HG02642 (cell line): ENCODE measurements at regions not wholly inside any gene's neighbourhood (a gene's known extent, or its start where the extent isn't known, plus 50 kb on each side); places are given as distances from the start of the nearest gene placed in this dataset.

Experiments
- ATAC-seq: cut with Tn5 transposase; IDR thresholded peaks from one replicate; pipeline ENCODE4 v1.9.1; 2021; ENCODE audit warnings: mild to moderate bottlenecking; ENCODE audit not compliant: unreplicated experiment, poor library complexity

DNA sequence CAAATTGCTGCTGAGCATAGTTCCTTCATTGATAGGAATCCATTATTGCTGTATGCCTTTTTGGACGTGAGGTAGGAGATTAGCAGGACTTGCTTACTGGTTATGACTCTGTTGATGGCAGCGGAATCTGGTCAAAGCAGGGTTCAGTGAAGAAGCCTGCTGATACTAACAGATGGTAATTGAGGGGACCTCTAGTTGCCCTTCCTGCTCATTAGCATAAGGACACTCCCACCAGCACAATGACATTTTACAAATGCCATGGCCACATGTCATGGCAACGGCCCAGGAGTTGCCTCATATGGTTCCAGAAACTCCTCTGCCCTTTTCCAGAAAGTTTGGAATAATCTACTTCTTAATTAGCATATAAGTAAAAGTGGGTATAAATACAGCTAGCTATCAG, 417.5 kb downstream of the CDC14C start:
- ATAC-seq, result no peak

DNA sequence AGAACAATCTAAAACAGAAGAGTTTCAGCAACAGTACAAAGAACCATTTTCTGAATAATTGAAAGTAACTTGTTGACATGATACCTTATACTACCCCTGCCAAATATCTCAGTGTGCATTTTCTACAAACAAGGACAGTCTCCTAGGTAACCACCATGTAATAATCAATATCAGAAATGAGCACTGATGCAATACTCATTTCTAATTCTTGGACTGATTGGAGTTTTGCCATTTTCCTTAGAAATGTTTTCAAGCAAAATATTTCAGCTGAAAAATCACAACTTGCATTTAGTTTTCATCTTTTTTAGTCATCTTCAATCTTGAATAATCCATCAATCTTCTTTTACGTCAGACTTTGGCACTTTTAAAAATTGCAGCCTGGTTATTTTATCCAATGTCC, 420.2 kb downstream of the CDC14C start:
- ATAC-seq, result no peak

DNA sequence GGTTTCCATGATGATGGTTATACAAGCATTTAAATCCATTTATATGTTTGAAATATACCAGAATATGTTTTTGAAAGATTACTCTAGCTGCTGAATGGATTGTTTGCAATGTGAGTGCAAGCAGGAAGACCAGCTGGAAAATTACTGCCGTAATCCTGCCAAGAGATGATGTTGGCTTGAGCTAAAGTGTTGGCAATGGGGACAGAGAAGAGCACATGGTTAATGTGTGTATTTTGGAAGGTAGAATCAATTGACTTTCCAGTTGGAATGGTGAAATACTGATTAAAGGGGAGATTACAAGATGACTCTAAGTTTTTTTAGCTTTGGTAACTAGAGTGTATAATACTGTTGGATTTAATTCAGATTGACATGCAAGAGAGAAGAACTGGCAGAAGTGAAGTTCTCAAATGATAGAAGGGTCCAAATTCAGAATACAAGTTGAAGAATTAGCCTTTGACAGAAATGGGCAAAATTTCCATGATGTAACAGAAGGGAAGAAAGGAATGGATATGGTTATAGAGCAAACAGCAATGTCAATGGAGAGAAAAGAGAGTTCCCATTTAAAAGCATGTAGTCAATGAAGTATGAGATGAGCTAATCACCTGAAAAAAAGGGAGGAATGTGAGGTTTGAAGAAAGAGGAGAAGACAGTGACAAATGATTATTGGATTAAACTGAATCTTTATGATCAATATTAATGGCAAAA, 422.0 kb downstream of the CDC14C start:
- ATAC-seq, result no peak

GRCh38 chr7:49367072-49367471, 406.4 kb upstream of the VWC2 start:
- ATAC-seq, result no peak

- no peak for ATAC-seq
Measured at GRCh38 chr7:49371771-49372170, 401.7 kb upstream of the VWC2 start.

GRCh38 chr7:49376817-49377375, 396.5 kb upstream of the VWC2 start:
- ATAC-seq, result no peak

- ATAC-seq, result no peak
Measured at GRCh38 chr7:49386792-49387191, 386.6 kb upstream of the VWC2 start.

DNA sequence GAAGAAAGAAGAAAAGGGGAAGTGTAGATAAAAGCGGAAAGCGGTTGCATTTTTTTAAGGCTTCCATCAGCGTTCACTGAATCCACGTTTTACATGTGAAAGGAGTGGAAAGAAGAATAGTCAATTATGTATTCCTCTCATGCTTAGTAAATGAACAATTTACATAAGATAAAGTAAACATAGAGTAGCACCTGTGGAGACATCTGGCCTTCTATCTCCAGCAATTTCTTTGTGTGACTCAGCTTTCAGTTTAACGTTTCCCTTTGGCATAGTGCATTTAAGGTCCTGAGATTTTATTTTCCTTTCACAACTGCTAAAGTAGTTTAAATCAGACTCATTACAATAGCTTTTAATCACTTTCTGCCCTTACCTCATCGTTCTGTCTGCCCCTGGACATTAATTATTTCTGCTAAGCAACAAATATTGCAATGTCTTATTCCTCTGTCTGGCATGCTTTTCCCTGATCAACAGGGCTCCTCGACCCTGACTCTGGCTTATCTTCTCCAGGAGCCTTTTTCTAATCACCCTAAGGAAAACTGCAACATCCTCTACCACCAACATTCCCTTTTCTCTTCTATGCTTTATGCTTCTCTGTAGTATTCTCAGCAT, 383.5 kb upstream of the VWC2 start:
- ATAC-seq, result no peak

- ATAC-seq, result no peak
Measured at GRCh38 chr7:49396229-49396628, 377.2 kb upstream of the VWC2 start.

DNA sequence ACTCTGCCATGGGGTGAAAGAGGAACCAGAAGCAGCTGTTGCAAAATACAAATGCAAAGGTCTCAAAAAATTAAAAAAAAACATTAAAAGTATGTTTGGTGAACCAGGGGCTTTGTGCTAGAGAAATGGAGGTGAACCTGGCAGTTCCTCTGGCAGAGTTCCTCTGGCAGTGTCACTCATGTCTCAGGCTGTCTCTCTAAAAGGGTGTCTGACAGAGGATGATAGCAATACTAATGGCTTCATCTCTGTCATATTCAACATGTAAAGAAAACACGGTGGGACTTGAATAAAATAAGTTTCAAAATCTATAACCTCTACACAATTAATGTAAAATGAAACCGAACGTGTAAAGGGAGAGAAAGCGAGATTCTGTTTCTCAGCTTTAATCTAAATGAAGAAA, 375.7 kb upstream of the VWC2 start:
- no peak for ATAC-seq

GRCh38 chr7:49398236-49398635, 375.2 kb upstream of the VWC2 start:
- no peak for ATAC-seq

GRCh38 chr7:49398746-49399145, 374.7 kb upstream of the VWC2 start:
- ATAC-seq, result no peak

DNA sequence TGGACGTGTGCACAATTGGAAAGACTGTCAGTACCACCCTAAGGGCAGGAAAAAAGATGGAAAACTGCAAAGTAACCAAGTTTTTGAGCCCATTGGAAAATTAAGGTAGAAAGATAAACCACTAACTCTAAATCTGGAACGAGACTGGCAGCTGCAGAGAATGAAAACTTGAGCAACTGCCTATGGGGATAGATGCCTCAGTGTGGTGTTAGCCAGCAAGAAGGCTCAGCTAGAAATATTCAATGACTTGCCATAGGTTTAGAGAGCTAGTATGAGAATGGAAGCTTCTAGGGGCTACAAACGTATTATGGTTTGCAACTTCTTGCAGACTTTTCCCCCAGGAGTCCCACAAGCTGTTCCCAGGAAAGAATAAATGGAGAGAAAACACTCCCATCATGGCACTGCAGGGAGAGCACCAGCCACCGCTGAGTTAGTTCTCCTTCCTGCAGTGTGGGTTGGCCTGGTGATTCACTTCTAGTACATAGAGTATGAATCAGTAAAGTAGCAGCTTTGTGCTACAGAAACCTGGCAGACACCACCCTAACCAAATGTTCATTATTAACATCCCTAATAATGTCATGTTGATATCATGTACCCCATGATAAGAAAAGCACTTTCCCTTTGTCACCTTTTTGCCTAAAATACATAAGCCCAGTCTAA, 372.4 kb upstream of the VWC2 start:
- ATAC-seq, result no peak

DNA sequence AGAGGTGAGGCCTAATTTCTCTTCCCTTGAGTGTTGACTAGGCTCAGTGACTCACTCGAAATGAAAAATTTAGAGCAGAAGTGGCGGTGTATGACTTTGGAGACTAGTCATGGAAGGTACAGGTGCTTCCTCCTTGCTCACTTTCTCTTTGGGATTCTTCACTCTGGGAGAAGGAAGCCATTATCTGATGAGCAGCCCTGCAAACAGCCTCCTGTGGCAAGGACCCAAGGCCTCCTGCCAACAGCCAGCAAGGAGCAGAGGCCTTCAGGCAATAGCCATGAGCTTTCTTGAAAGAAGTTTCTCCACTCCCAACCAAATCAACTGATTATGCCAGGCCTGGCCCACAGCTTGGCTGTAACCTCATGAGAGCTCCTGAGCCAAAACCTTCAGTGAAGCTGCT, 369.6 kb upstream of the VWC2 start:
- no peak for ATAC-seq

DNA sequence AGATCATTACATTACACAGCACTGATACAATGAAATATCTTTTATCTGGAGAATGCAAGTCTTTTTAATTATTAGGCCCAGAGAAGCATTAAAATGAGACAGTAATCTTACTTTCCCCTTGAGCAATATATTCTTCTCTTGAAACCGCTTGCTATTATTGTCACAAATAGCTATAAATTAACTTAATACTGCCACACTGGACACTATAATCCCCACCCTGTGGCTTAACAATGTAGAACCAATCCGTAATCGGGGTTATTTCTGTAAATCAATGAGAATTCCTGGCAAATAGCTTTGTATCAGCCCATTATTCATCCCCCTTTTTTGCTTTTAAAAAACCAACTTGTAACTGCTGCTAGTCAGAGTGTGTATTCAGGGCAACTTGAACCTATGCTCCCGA, 366.2 kb upstream of the VWC2 start:
- no peak for ATAC-seq

DNA sequence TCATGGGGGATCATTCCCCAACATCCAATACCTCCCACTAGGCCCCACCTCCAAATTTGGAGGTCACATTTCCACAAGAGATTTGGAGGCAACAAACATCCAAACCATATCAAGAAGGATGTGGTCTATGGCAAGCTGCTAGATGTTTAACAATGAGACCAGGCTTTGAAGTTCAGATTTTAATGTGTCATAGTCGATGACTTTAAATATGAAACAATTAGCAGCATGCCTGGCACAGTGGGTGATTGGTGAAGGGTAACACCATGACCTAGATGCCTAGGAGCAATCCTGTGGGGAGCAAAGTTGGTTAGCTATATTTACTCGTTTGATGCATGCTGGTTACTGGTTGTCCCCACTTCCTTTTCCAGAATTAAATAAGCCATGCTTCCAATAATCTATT, 356.4 kb upstream of the VWC2 start:
- no peak for ATAC-seq

- no peak for ATAC-seq
Measured at GRCh38 chr7:49418963-49419362, 354.5 kb upstream of the VWC2 start.

GRCh38 chr7:49422564-49422963, 350.9 kb upstream of the VWC2 start:
- ATAC-seq, result no peak

GRCh38 chr7:49424109-49424508, 349.3 kb upstream of the VWC2 start:
- ATAC-seq, result no peak

DNA sequence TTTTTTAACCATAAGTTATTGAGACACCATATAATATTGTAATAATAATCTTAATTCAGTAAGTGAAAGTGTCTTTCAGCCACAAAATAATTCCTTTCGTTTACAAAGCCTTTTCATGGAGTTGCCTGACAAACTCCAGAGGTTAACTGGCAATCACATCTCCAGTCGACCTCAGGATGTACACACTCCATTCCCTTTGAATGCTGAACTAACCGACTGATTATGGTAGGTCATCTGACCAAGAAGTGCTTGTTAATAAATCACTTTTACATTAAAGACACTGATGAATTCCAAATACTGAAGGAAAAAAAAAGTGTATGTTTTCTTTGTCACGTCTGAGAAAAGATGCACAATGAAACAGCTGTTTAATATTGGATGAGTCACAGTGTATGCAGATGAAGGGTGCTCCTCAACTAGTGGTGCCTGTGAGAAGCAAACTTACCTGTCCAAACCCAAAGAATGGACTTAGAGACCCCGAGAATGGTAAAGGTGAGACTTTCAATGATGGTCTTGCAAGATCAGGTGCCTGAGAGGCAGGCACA, 348.1 kb upstream of the VWC2 start:
- ATAC-seq, result no peak

DNA sequence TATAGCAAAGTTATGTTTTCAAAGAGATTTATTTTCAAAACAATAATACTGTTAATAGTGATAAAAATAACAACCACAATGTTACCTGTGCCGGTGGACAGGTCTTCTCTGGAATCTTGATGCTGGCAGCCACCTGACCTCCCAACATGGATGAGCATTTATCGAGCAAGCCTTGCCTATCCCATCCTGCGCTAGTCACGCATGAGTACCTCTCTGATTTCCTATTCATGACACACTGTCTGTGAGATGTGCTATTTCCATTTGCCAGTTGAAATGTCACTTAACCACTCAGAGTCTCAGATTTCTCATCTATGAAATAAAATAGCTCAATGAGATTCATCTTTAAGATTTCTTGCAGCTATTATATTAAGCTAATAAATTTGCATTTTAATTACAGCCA, 341.2 kb upstream of the VWC2 start:
- ATAC-seq, result no peak
